HG03039 (cell line): ENCODE measurements at regions not wholly inside any gene's neighbourhood (a gene's known extent, or its start where the extent isn't known, plus 50 kb on each side); places are given as distances from the start of the nearest gene placed in this dataset.

ENCODE experiments used
- ATAC-seq: cut with Tn5 transposase; IDR thresholded peaks from one replicate; pipeline ENCODE4 v1.9.1; 2021; ENCODE audit warnings: mild to moderate bottlenecking, moderate library complexity; ENCODE audit not compliant: unreplicated experiment

GRCh38 chr4:20393486-20394100 lies 141.9 kb downstream of the SLIT2 start:
- ATAC-seq, result no peak

GRCh38 chr4:20394512-20394911 lies 142.8 kb downstream of the SLIT2 start:
- ATAC-seq, result no peak

GRCh38 chr4:20395160-20395773 lies 143.6 kb downstream of the SLIT2 start:
- ATAC-seq, result no peak

GRCh38 chr4:20403290-20403689 lies 151.6 kb downstream of the SLIT2 start:
- ATAC-seq, result no peak

GRCh38 chr4:20403846-20404245 lies 152.1 kb downstream of the SLIT2 start:
- no peak for ATAC-seq

GRCh38 chr4:20408611-20409010 lies 156.9 kb downstream of the SLIT2 start:
- no peak for ATAC-seq

GRCh38 chr4:20412072-20412471 lies 160.4 kb downstream of the SLIT2 start:
- no peak for ATAC-seq

- no peak for ATAC-seq
Measured at GRCh38 chr4:20416800-20417199, 165.1 kb downstream of the SLIT2 start.

- peak; percentile 96 for ATAC-seq
Measured at GRCh38 chr4:20418861-20419451, 167.3 kb downstream of the SLIT2 start.

- no peak for ATAC-seq
Measured at GRCh38 chr4:20420916-20421602, 169.4 kb downstream of the SLIT2 start.

- ATAC-seq, result no peak
Measured at GRCh38 chr4:20421603-20421985, 169.9 kb downstream of the SLIT2 start.

GRCh38 chr4:20422398-20422797 lies 170.7 kb downstream of the SLIT2 start:
- ATAC-seq, result peak; percentile 70

- ATAC-seq, result no peak
Measured at GRCh38 chr4:20423420-20423819, 171.7 kb downstream of the SLIT2 start.

- ATAC-seq, result no peak
Measured at GRCh38 chr4:20426028-20426427, 174.3 kb downstream of the SLIT2 start.

- ATAC-seq, result no peak
Measured at GRCh38 chr4:20428436-20429160, 176.9 kb downstream of the SLIT2 start.

- no peak for ATAC-seq
Measured at GRCh38 chr4:20430259-20430941, 178.7 kb downstream of the SLIT2 start.

GRCh38 chr4:20431543-20431951 lies 179.8 kb downstream of the SLIT2 start:
- ATAC-seq, result no peak

- no peak for ATAC-seq
Measured at GRCh38 chr4:20432088-20432487, 180.4 kb downstream of the SLIT2 start.

- no peak for ATAC-seq
Measured at GRCh38 chr4:20433097-20433705, 181.5 kb downstream of the SLIT2 start.

- ATAC-seq, result no peak
Measured at GRCh38 chr4:20440170-20440569, 188.5 kb downstream of the SLIT2 start.
